Activated T-helper 2 cell treated with anti-CD3 and anti-CD28 coated beads, Interferon-gamma antibody, Interleukin-2, Interleukin-4, amounts not matched to agents 10 μg/mL and 5 μg/mL and 100 μg/mL, durations not matched to agents 14 hours and 24 hours and 36 hours (primary cell): ENCODE measurements at regions not wholly inside any gene's neighbourhood (a gene's known extent, or its start where the extent isn't known, plus 50 kb on each side); places are given as distances from the start of the nearest gene placed in this dataset.

Experiments used
- DNase-seq: peaks from one replicate; pipeline ENCODE4 v3.0.0; 2021; ENCODE audit warnings: low spot score
- H3K27ac Mint-ChIP-seq: one replicate; pipeline ENCODE4 v1.8.0; 2021; ENCODE audit warnings: mixed read lengths
- H3K27me3 Mint-ChIP-seq: one replicate; pipeline ENCODE4 v1.8.0; 2021; ENCODE audit warnings: low read depth, mixed read lengths
- H3K36me3 Mint-ChIP-seq: one replicate; pipeline ENCODE4 v1.8.0; 2021; ENCODE audit warnings: low read depth, mixed read lengths
- H3K4me1 Mint-ChIP-seq: one replicate; pipeline ENCODE4 v1.8.0; 2021; ENCODE audit warnings: low read depth, mixed read lengths
- H3K4me3 Mint-ChIP-seq: one replicate; pipeline ENCODE4 v1.8.0; 2021; ENCODE audit warnings: low read depth, mild to moderate bottlenecking, moderate library complexity, mixed read lengths
- H3K9me3 Mint-ChIP-seq: one replicate; pipeline ENCODE4 v1.8.0; 2021; ENCODE audit warnings: mixed read lengths
- intact Hi-C: fragments of 100-400 bp; cut with micrococcal nuclease; formaldehyde crosslinking; loops from one replicate; pipeline ENCODE4 v1.15.1; 2023

- intact Hi-C loops, result no loop called here
- no peak for DNase-seq
- H3K4me1 Mint-ChIP-seq, result no peaks in the 10 kb centered on the region
- H3K27ac Mint-ChIP-seq, result no peak overlapping the region
- H3K4me3 Mint-ChIP-seq, result no peak overlapping the region
- H3K9me3 Mint-ChIP-seq, result no peaks in the 10 kb centered on the region
- H3K27me3 Mint-ChIP-seq, result no peaks in the 10 kb centered on the region
- H3K36me3 Mint-ChIP-seq, result no peaks in the 10 kb centered on the region
Measured at GRCh38 chr10:120744040-120744439, 107.1 kb upstream of the WDR11 start.

- Mint-ChIP-seq H3K27me3 (peaks cover 6% of the 10 kb centered on the region), H3K9me3 (no peaks in the 10 kb centered on the region), H3K36me3 (no peaks in the 10 kb centered on the region), H3K4me1 (no peaks in the 10 kb centered on the region), H3K4me3 (no peak overlapping the region), H3K27ac (no peak overlapping the region)
- DNase-seq, result no peak
- intact Hi-C loops, result no loop called here
Measured at GRCh38 chr10:120746001-120746777, 105.0 kb upstream of the WDR11 start.

- H3K4me1 Mint-ChIP-seq, result no peaks in the 10 kb centered on the region
- H3K4me3 Mint-ChIP-seq, result no peak overlapping the region
- H3K9me3 Mint-ChIP-seq, result no peaks in the 10 kb centered on the region
- peaks cover 6% of the 10 kb centered on the region for H3K27me3 Mint-ChIP-seq
- no peaks in the 10 kb centered on the region for H3K36me3 Mint-ChIP-seq
- H3K27ac Mint-ChIP-seq, result no peak overlapping the region
- DNase-seq, result no peak
- intact Hi-C loops, result no loop called here
Measured at GRCh38 chr10:120748519-120748918, 102.6 kb upstream of the WDR11 start.

- H3K36me3 Mint-ChIP-seq, result no peaks in the 10 kb centered on the region
- H3K4me1 Mint-ChIP-seq, result no peaks in the 10 kb centered on the region
- no peak overlapping the region for H3K27ac Mint-ChIP-seq
- intact Hi-C loops, result no loop called here
- H3K9me3 Mint-ChIP-seq, result no peaks in the 10 kb centered on the region
- H3K27me3 Mint-ChIP-seq, result peaks cover 6% of the 10 kb centered on the region
- no peak overlapping the region for H3K4me3 Mint-ChIP-seq
- DNase-seq, result no peak
Measured at GRCh38 chr10:120749072-120749471, 102.1 kb upstream of the WDR11 start.

- Mint-ChIP-seq H3K4me1 (no peaks in the 10 kb centered on the region), H3K27me3 (peaks cover 6% of the 10 kb centered on the region), H3K9me3 (no peaks in the 10 kb centered on the region), H3K36me3 (no peaks in the 10 kb centered on the region), H3K27ac (no peak overlapping the region), H3K4me3 (no peak overlapping the region)
- intact Hi-C loops, result no loop called here
- DNase-seq, result no peak
Measured at GRCh38 chr10:120749856-120750566, 101.2 kb upstream of the WDR11 start.

- no peaks in the 10 kb centered on the region for H3K4me1 Mint-ChIP-seq
- intact Hi-C loops, result no loop called here
- no peak overlapping the region for H3K27ac Mint-ChIP-seq
Measured at GRCh38 chr10:120755771-120756170, 95.4 kb upstream of the WDR11 start.

GRCh38 chr10:120760253-120760652 is 90.9 kb upstream of the WDR11 start:
- Mint-ChIP-seq H3K9me3 (no peaks in the 10 kb centered on the region), H3K36me3 (no peaks in the 10 kb centered on the region), H3K27me3 (no peaks in the 10 kb centered on the region), H3K4me3 (no peak overlapping the region), H3K27ac (no peak overlapping the region), H3K4me1 (no peaks in the 10 kb centered on the region)
- intact Hi-C loops, result no loop called here
- DNase-seq, result no peak

More at GRCh38 chr10:120755771-120756170, 95.4 kb upstream of the WDR11 start:
- Mint-ChIP-seq H3K36me3 (no peaks in the 10 kb centered on the region), H3K27me3 (no peaks in the 10 kb centered on the region), H3K4me3 (no peak overlapping the region), H3K9me3 (no peaks in the 10 kb centered on the region)
- DNase-seq, result no peak

- no peaks in the 10 kb centered on the region for H3K4me1 Mint-ChIP-seq
- H3K27me3 Mint-ChIP-seq, result no peaks in the 10 kb centered on the region
- intact Hi-C loops, result no loop called here
- no peaks in the 10 kb centered on the region for H3K9me3 Mint-ChIP-seq
- no peak overlapping the region for H3K4me3 Mint-ChIP-seq
- no peak for DNase-seq
- H3K27ac Mint-ChIP-seq, result no peak overlapping the region
- no peaks in the 10 kb centered on the region for H3K36me3 Mint-ChIP-seq
Measured at GRCh38 chr10:120761951-120762350, 89.2 kb upstream of the WDR11 start.

GRCh38 chr10:120765226-120765803 is 85.8 kb upstream of the WDR11 start:
- Mint-ChIP-seq H3K27me3 (no peaks in the 10 kb centered on the region), H3K9me3 (no peaks in the 10 kb centered on the region), H3K4me1 (no peaks in the 10 kb centered on the region), H3K27ac (no peak overlapping the region), H3K4me3 (no peak overlapping the region), H3K36me3 (no peaks in the 10 kb centered on the region)
- intact Hi-C loops, result no loop called here
- DNase-seq, result no peak

- H3K27me3 Mint-ChIP-seq, result no peaks in the 10 kb centered on the region
- H3K36me3 Mint-ChIP-seq, result no peaks in the 10 kb centered on the region
- no peak overlapping the region for H3K27ac Mint-ChIP-seq
- H3K4me3 Mint-ChIP-seq, result no peak overlapping the region
- H3K4me1 Mint-ChIP-seq, result no peaks in the 10 kb centered on the region
- no peak for DNase-seq
- no peaks in the 10 kb centered on the region for H3K9me3 Mint-ChIP-seq
- intact Hi-C loops, result no loop called here
Measured at GRCh38 chr10:120768227-120768626, 82.9 kb upstream of the WDR11 start.

- H3K9me3 Mint-ChIP-seq, result no peaks in the 10 kb centered on the region
- DNase-seq, result no peak
- H3K4me1 Mint-ChIP-seq, result no peaks in the 10 kb centered on the region
- no peak overlapping the region for H3K27ac Mint-ChIP-seq
- H3K4me3 Mint-ChIP-seq, result no peak overlapping the region
- H3K27me3 Mint-ChIP-seq, result no peaks in the 10 kb centered on the region
- no peaks in the 10 kb centered on the region for H3K36me3 Mint-ChIP-seq
- intact Hi-C loops, result no loop called here
Measured at GRCh38 chr10:120770496-120770895, 80.7 kb upstream of the WDR11 start.

GRCh38 chr10:120776442-120776841 is 74.7 kb upstream of the WDR11 start:
- no peak overlapping the region for H3K4me3 Mint-ChIP-seq
- H3K36me3 Mint-ChIP-seq, result no peaks in the 10 kb centered on the region
- no peak for DNase-seq
- no peaks in the 10 kb centered on the region for H3K27me3 Mint-ChIP-seq
- no peak overlapping the region for H3K27ac Mint-ChIP-seq
- intact Hi-C loops, result no loop called here
- no peaks in the 10 kb centered on the region for H3K9me3 Mint-ChIP-seq
- no peaks in the 10 kb centered on the region for H3K4me1 Mint-ChIP-seq

- Mint-ChIP-seq H3K9me3 (no peaks in the 10 kb centered on the region), H3K27ac (no peak overlapping the region), H3K4me3 (no peak overlapping the region), H3K36me3 (no peaks in the 10 kb centered on the region), H3K4me1 (no peaks in the 10 kb centered on the region), H3K27me3 (no peaks in the 10 kb centered on the region)
- intact Hi-C loops, result no loop called here
- no peak for DNase-seq
Measured at GRCh38 chr10:120782336-120782735, 68.8 kb upstream of the WDR11 start.
